ENCODE measurements at regions not wholly inside any gene's neighbourhood (a gene's known extent, or its start where the extent isn't known, plus 50 kb on each side); places are given as distances from the start of the nearest gene placed in this dataset.

DNA sequence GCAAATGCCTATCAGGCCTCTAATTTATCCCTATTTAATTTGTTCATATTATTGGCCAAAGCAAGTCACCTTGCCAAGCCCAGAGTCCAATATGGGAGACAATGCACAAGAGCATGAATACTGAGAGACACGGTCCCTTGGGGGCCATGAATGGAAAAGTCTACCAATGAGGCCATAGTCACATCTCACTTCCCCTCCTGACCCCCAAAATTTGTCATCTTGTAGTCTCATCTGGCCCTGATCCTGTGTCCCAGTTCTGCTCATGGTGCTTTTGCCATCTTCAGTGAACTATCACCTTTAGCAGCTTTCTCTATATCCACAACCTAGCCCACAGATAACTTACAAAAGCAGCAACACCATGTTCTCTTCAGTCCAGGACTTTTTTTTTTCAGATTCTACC lies 302.7 kb upstream of the MGAT5 start (continued):
- TF ChIP-seq, protein P1, sequence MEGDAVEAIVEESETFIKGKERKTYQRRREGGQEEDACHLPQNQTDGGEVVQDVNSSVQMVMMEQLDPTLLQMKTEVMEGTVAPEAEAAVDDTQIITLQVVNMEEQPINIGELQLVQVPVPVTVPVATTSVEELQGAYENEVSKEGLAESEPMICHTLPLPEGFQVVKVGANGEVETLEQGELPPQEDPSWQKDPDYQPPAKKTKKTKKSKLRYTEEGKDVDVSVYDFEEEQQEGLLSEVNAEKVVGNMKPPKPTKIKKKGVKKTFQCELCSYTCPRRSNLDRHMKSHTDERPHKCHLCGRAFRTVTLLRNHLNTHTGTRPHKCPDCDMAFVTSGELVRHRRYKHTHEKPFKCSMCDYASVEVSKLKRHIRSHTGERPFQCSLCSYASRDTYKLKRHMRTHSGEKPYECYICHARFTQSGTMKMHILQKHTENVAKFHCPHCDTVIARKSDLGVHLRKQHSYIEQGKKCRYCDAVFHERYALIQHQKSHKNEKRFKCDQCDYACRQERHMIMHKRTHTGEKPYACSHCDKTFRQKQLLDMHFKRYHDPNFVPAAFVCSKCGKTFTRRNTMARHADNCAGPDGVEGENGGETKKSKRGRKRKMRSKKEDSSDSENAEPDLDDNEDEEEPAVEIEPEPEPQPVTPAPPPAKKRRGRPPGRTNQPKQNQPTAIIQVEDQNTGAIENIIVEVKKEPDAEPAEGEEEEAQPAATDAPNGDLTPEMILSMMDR (conservative IDR thresholded peaks at IDR 0.05; ENCODE audit: low read depth in 2 of 2): no peak
- TF ChIP-seq JUNB (IDR thresholded peaks at IDR 0.05; ENCODE audit: unreplicated experiment) (no peak), POLR2AphosphoS5 (IDR thresholded peaks at IDR 0.05; ENCODE audit: low read depth) (no peak)

GRCh38 chr2:133952420-133952819 lies 301.5 kb upstream of the MGAT5 start:
- no peak overlapping the region for H3K4me3 ChIP-seq
- no peak for TF ChIP-seq JUNB (IDR thresholded peaks at IDR 0.05; ENCODE audit: unreplicated experiment)
- TF ChIP-seq, protein P1 (conservative IDR thresholded peaks at IDR 0.05; ENCODE audit: low read depth in 2 of 2): no peak
- no peak for TF ChIP-seq ZNF462 (CRISPR knock-in tag; IDR thresholded peaks at IDR 0.05)
- no peak for TF ChIP-seq ZNF331 (CRISPR knock-in tag; IDR thresholded peaks at IDR 0.05; ENCODE audit: low read depth)
- no peak for TF ChIP-seq NANOG (IDR thresholded peaks at IDR 0.05; ENCODE audit: borderline replicate concordance)
- no peak for TF ChIP-seq CREB1 (CRISPR knock-in tag; IDR thresholded peaks at IDR 0.05; ENCODE audit: low read depth)
- TF ChIP-seq, protein P2, sequence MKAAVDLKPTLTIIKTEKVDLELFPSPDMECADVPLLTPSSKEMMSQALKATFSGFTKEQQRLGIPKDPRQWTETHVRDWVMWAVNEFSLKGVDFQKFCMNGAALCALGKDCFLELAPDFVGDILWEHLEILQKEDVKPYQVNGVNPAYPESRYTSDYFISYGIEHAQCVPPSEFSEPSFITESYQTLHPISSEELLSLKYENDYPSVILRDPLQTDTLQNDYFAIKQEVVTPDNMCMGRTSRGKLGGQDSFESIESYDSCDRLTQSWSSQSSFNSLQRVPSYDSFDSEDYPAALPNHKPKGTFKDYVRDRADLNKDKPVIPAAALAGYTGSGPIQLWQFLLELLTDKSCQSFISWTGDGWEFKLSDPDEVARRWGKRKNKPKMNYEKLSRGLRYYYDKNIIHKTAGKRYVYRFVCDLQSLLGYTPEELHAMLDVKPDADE (IDR thresholded peaks at IDR 0.05): no peak
- TF ChIP-seq EZH2 (IDR thresholded peaks at IDR 0.05; ENCODE audit: low read depth, unreplicated experiment): no peak
- no peak for TF ChIP-seq EZH2phosphoT487 (IDR thresholded peaks at IDR 0.05; ENCODE audit: unreplicated experiment)
- TF ChIP-seq POLR2AphosphoS5 (IDR thresholded peaks at IDR 0.05; ENCODE audit: low read depth): no peak
- no peak for TF ChIP-seq ZNF114 (CRISPR knock-in tag; IDR thresholded peaks at IDR 0.05)
- H3K4me2 ChIP-seq: no peak overlapping the region
- ATAC-seq (no peak), DNase-seq (ENCODE audit: low spot score) (no peak)
- no peaks in the 10 kb centered on the region for H3K79me2 ChIP-seq (replicated peaks; ENCODE audit: insufficient read depth)
- H3K27me3 ChIP-seq (ENCODE audit: insufficient read depth): no peaks in the 10 kb centered on the region
- H3K9me2 ChIP-seq (ENCODE audit: insufficient read depth): peaks cover 8% of the 10 kb centered on the region
- Mint-ChIP-seq H3K27ac (no peak overlapping the region), H3K4me1 (no peaks in the 10 kb centered on the region), H3K9me3 (no peaks in the 10 kb centered on the region), H3K4me3 (no peak overlapping the region), H3K27me3 (ENCODE audit: insufficient read depth, low read depth, poor library complexity) (no peaks in the 10 kb centered on the region), H3K36me3 (ENCODE audit: low read depth) (no peaks in the 10 kb centered on the region)
- H3K36me3 ChIP-seq (ENCODE audit: insufficient read depth): no peaks in the 10 kb centered on the region
- H2AFZ ChIP-seq: no peak overlapping the region
- H3K4me1 ChIP-seq (ENCODE audit: insufficient read depth): no peaks in the 10 kb centered on the region
- no peak overlapping the region for H3K27ac ChIP-seq (ENCODE audit: low read depth)
- H4K20me1 ChIP-seq (replicated peaks; ENCODE audit: insufficient read depth): no peaks in the 10 kb centered on the region
- H3F3A ChIP-seq (replicated peaks; ENCODE audit: low read depth): no peaks in the 10 kb centered on the region

All from GM23338 (cell line).